ENCODE measurements at regions not wholly inside any gene's neighbourhood (a gene's known extent, or its start where the extent isn't known, plus 50 kb on each side); places are given as distances from the start of the nearest gene placed in this dataset.

DNA sequence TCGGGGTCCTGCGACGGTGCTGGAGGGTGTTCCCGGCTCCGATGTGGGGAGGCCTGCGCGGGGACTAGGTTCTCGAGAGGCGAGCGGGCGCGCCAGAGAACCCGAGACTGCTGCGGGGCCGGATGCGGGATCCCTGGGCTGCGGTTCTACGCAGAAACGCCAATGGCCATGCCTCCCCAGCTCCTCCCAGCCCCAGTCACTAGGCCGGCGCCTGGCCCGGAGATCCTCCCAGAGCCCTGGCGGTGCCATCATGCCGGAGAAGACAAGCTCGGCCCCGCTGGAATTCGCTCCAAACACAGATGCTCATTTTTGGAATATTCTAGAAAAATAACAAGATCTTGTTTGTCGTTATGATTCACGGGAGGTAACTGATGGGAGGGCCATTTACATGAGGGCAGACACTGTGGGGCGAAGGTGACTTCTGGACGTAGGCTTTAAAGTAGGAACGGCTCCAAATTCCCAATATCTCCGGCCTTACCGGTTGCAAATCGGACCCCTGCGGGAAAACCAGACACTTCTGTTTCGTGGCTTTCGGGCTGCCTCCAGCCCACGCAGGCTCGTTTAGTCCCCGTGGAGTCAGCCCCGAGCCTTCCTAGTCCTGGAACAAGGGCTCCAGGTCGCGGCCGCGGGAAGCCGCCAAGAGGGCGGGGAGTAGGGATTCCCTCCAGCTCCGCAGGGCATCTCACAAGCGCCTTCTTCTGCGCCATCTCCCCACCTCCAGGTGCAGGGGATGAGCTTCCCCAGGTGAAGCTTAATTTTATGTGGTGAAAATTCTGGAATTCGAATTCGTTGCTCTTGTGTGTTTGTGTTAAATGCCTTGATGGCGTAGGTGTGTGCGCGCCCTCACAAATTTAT is 74.8 kb upstream of the POLG start:
- TF ChIP-seq SIN3A (IDR thresholded peaks at IDR 0.05; ENCODE audit: borderline replicate concordance, insufficient read depth, low read depth, low read length), result no peak
- TF ChIP-seq, protein P1, sequence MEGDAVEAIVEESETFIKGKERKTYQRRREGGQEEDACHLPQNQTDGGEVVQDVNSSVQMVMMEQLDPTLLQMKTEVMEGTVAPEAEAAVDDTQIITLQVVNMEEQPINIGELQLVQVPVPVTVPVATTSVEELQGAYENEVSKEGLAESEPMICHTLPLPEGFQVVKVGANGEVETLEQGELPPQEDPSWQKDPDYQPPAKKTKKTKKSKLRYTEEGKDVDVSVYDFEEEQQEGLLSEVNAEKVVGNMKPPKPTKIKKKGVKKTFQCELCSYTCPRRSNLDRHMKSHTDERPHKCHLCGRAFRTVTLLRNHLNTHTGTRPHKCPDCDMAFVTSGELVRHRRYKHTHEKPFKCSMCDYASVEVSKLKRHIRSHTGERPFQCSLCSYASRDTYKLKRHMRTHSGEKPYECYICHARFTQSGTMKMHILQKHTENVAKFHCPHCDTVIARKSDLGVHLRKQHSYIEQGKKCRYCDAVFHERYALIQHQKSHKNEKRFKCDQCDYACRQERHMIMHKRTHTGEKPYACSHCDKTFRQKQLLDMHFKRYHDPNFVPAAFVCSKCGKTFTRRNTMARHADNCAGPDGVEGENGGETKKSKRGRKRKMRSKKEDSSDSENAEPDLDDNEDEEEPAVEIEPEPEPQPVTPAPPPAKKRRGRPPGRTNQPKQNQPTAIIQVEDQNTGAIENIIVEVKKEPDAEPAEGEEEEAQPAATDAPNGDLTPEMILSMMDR (IDR thresholded peaks at IDR 0.05), result no peak
- H3K27ac ChIP-seq (ENCODE audit: low read length), result no peak overlapping the region
- H3K9me3 ChIP-seq (ENCODE audit: control insufficient read depth, insufficient read depth, low read depth, low read length), result no peaks in the 10 kb centered on the region
- ATAC-seq (no peak), DNase-seq (ENCODE audit: low read depth, low spot score) (no peak)
- intact Hi-C loops (cut with micrococcal nuclease; ENCODE audit: unreplicated experiment) (no loop called here), in situ Hi-C loops (cut with HindIII; ENCODE audit: low pct_unique_long_range_greater_than_20kb, low sequenced_read_pairs) (no loop called here)
- H3K4me1 ChIP-seq (ENCODE audit: control insufficient read depth, insufficient read depth, low read length), result no peaks in the 10 kb centered on the region
- CTCF ChIA-PET, result no interaction called here
- POLR2A ChIA-PET, result no interaction called here
- BruUV-seq (replicated peaks), result no TSS peak
- 0 out of 2 replicates have a peak, but pooled peaks cover 2% of the 10 kb centered on the region for H3K27me3 ChIP-seq (ENCODE audit: control insufficient read depth, insufficient read depth, low read length)
- no peak overlapping the region for H3K4me3 ChIP-seq (ENCODE audit: low read depth in 2 of 2, low read length in 2 of 2)
- H3K36me3 ChIP-seq (ENCODE audit: control insufficient read depth, insufficient read depth, low read length), result no peaks in the 10 kb centered on the region

GRCh38 chr15:89408372-89409183 is 74.0 kb upstream of the POLG start:
- no TSS peak for BruUV-seq (replicated peaks)
- Histone ChIP-seq H3K27me3 (ENCODE audit: control insufficient read depth, insufficient read depth, low read length) (0 out of 2 replicates have a peak, but pooled peaks cover 2% of the 10 kb centered on the region), H3K9me3 (ENCODE audit: control insufficient read depth, insufficient read depth, low read depth, low read length) (no peaks in the 10 kb centered on the region), H3K27ac (ENCODE audit: low read length) (no peak overlapping the region), H3K4me1 (ENCODE audit: control insufficient read depth, insufficient read depth, low read length) (no peaks in the 10 kb centered on the region), H3K4me3 (ENCODE audit: low read depth in 2 of 2, low read length in 2 of 2) (no peak overlapping the region), H3K36me3 (ENCODE audit: control insufficient read depth, insufficient read depth, low read length) (no peaks in the 10 kb centered on the region)
- in situ Hi-C loops (cut with HindIII; ENCODE audit: low pct_unique_long_range_greater_than_20kb, low sequenced_read_pairs) (no loop called here), intact Hi-C loops (cut with micrococcal nuclease; ENCODE audit: unreplicated experiment) (no loop called here)
- ChIA-PET POLR2A (no interaction called here), CTCF (no interaction called here)
- no peak for ATAC-seq
- no peak for DNase-seq (ENCODE audit: low read depth, low spot score)
- TF ChIP-seq TCF7L2 (IDR thresholded peaks at IDR 0.05; ENCODE audit: low read depth, low read length), result no peak
- TF ChIP-seq REST (IDR thresholded peaks at IDR 0.05; ENCODE audit: insufficient read depth in 1 of 2, low read depth in 2 of 2, low read length in 1 of 2), result no peak
- TF ChIP-seq POLR2AphosphoS5 (IDR thresholded peaks at IDR 0.05; ENCODE audit: low read depth, low read length), result no peak
- TF ChIP-seq SIN3A (IDR thresholded peaks at IDR 0.05; ENCODE audit: borderline replicate concordance, insufficient read depth, low read depth, low read length), result no peak
- TF ChIP-seq, protein P1 (IDR thresholded peaks at IDR 0.05), result no peak

Measured in Panc1 (cell line).